HL-60 (cell line): ENCODE measurements at regions not wholly inside any gene's neighbourhood (a gene's known extent, or its start where the extent isn't known, plus 50 kb on each side); places are given as distances from the start of the nearest gene placed in this dataset.

Experiments
- CTCF ChIP-seq: IDR thresholded peaks from one replicate; pipeline ENCODE4 v1.5.1; 2011; ENCODE audit warnings: low read length, control low read depth, inconsistent platforms; ENCODE audit not compliant: insufficient read depth
- POLR2AphosphoS5 ChIP-seq: IDR thresholded peaks from 2 replicates; pipeline ENCODE4 v1.6.1; 2012; ENCODE audit warnings: low read depth

GRCh38 chr5:8984386-8984785 is 561.5 kb downstream of the SEMA5A start:
- TF ChIP-seq CTCF (no peak), POLR2AphosphoS5 (no peak)
